Upper lobe of right lung (tissue), 1 donor: ENCODE measurements at regions not wholly inside any gene's neighbourhood (a gene's known extent, or its start where the extent isn't known, plus 50 kb on each side); places are given as distances from the start of the nearest gene placed in this dataset.
A peak's percentile ranks its signal among the peaks of the same experiment; 100 is the strongest.
"Not testable (repeated sequence)": the region's sequence is repeated elsewhere in the genome, so short reads cannot be mapped to it uniquely, and the experiment has no call there.

Source experiments
- ATAC-seq: fragments of 200-7000 bp; cut with Tn5 transposase; one replicate; pipeline ENCODE4 v1.9.1; 2020; ENCODE audit warnings: mild to moderate bottlenecking, moderate library complexity
- DNase-seq: peaks from one replicate; pipeline ENCODE4 v3.0.0-alpha.2; 2020
- H3K27ac ChIP-seq: fragments of 200-600 bp; one replicate; pipeline ENCODE4 v1.8.0; 2022
- H3K27me3 ChIP-seq: fragments of 200-600 bp; one replicate; pipeline ENCODE4 v1.8.0; 2022; ENCODE audit warnings: mild to moderate bottlenecking
- H3K36me3 ChIP-seq: fragments of 200-600 bp; one replicate; pipeline ENCODE4 v1.8.0; 2022
- H3K4me1 ChIP-seq: fragments of 200-600 bp; one replicate; pipeline ENCODE4 v1.8.0; 2022
- H3K4me3 ChIP-seq: fragments of 200-600 bp; one replicate; pipeline ENCODE4 v1.8.0; 2022; ENCODE audit warnings: mild to moderate bottlenecking
- H3K9me3 ChIP-seq: fragments of 200-600 bp; one replicate; pipeline ENCODE4 v1.8.0; 2022
- CTCF ChIP-seq: fragments of 200-600 bp; IDR thresholded peaks from one replicate; pipeline ENCODE4 v1.8.0; 2022; ENCODE audit warnings: antibody characterized with exemption
- intact Hi-C: fragments of 100-400 bp; cut with DNase I; formaldehyde crosslinking; loops from one replicate; pipeline ENCODE4 v1.11.0; 2022
- donor health status: DM: no; HTN: yes; CAD: no; lungs with severe emphysema.

DNA sequence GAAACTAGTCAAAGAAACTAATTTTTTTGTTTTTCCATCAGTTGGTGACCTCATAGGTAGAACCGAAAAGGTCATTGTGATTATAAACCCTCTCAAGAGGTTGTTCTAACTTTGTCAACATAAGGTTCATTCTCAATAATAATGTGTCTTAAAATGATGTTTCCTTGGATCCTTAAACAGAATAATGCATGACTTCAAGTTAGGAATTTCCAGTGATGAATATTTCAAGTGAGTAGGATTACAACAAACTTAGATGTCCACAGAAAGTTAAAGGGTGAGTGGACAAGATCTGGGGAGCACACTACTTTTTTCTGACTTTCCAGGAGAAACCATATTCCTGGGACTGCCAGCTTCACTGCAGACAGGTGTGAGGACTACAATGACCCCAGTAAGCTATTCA, 239.0 kb upstream of the PTGER4 start:
- Histone ChIP-seq H3K9me3 (no peaks in the 10 kb centered on the region), H3K36me3 (no peaks in the 10 kb centered on the region), H3K27ac (no peak overlapping the region), H3K27me3 (no peaks in the 10 kb centered on the region), H3K4me1 (no peaks in the 10 kb centered on the region), H3K4me3 (no peak overlapping the region)
- DNase-seq (no peak), ATAC-seq (no peak)
- intact Hi-C loops, result no loop called here
- no peak for TF ChIP-seq CTCF

GRCh38 chr5:40439103-40439502, 240.6 kb upstream of the PTGER4 start:
- H3K27me3 ChIP-seq, ATAC-seq, H3K4me1 ChIP-seq, H3K27ac ChIP-seq, H3K9me3 ChIP-seq, H3K36me3 ChIP-seq, DNase-seq, intact Hi-C loops, H3K4me3 ChIP-seq: not testable (repeated sequence)
- TF ChIP-seq CTCF, result peak; percentile 6

GRCh38 chr5:40438646-40439045, 241.1 kb upstream of the PTGER4 start:
- H3K4me1 ChIP-seq, H3K9me3 ChIP-seq, ATAC-seq, H3K36me3 ChIP-seq, intact Hi-C loops, DNase-seq, H3K27me3 ChIP-seq, H3K27ac ChIP-seq, H3K4me3 ChIP-seq: not testable (repeated sequence)

DNA sequence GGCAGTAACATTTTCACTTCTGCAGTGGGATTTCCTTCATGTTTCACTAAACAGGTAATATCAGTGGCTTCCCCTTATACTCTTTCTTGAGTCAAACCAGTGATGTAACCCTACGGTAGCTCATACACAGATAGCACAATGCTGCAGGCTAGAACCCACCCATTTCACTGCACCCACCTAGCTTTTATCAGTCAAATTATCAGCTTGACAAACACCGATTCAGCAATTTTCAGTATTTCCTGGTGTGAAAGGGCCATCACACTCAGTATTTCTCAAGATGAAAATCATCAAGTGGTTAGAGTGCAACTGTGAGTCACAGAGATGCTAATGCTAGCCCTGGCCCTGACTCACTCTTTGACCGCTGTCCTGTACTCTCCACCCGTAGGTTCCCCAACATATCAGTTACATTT, 242.3 kb upstream of the PTGER4 start:
- Histone ChIP-seq H3K4me3 (no peak overlapping the region), H3K36me3 (no peaks in the 10 kb centered on the region), H3K27ac (no peak overlapping the region), H3K9me3 (no peaks in the 10 kb centered on the region), H3K4me1 (no peaks in the 10 kb centered on the region), H3K27me3 (no peaks in the 10 kb centered on the region)
- TF ChIP-seq CTCF, result no peak
- intact Hi-C loops, result no loop called here
- ATAC-seq (peak; percentile 81), DNase-seq (no peak)

GRCh38 chr5:40436535-40437237, 243.0 kb upstream of the PTGER4 start:
- intact Hi-C loops, result no loop called here
- no peak overlapping the region for H3K4me3 ChIP-seq

GRCh38 chr5:40435706-40436105, 244.0 kb upstream of the PTGER4 start:
- DNase-seq, intact Hi-C loops, H3K27me3 ChIP-seq, H3K36me3 ChIP-seq, ATAC-seq, H3K27ac ChIP-seq, H3K4me3 ChIP-seq, H3K9me3 ChIP-seq, H3K4me1 ChIP-seq: not testable (repeated sequence)

More at GRCh38 chr5:40436535-40437237, 243.0 kb upstream of the PTGER4 start:
- no peaks in the 10 kb centered on the region for H3K27me3 ChIP-seq
- no peaks in the 10 kb centered on the region for H3K36me3 ChIP-seq
- DNase-seq (no peak), ATAC-seq (peak; percentile 58)
- H3K9me3 ChIP-seq, result no peaks in the 10 kb centered on the region
- H3K27ac ChIP-seq, result no peak overlapping the region
- no peaks in the 10 kb centered on the region for H3K4me1 ChIP-seq
- no peak for TF ChIP-seq CTCF

DNA sequence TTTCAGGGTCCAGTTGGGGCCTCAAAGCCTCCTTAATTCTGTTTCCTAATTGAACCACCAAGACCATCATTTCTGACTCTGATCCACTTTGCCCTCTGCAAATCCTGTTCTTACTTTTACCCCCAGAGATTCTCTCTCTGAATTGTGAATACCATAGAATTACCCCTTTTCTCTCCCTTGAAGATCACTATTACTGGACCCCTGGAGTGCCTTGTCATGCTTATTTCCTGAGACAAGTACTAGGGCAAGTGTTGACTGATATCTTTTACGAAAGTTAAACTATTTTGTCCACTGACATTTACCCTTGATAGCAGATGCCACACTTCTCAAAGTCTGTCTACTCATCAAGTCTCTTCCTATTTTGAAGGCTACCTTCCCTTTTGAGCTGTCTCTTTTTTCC, 246.9 kb upstream of the PTGER4 start:
- no peaks in the 10 kb centered on the region for H3K27me3 ChIP-seq
- intact Hi-C loops, result no loop called here
- ATAC-seq (no peak), DNase-seq (no peak)
- no peak overlapping the region for H3K27ac ChIP-seq
- no peaks in the 10 kb centered on the region for H3K9me3 ChIP-seq
- peaks cover 2% of the 10 kb centered on the region for H3K4me1 ChIP-seq
- H3K36me3 ChIP-seq, result no peaks in the 10 kb centered on the region
- no peak overlapping the region for H3K4me3 ChIP-seq
- TF ChIP-seq CTCF, result no peak
